Hepatocyte (in vitro differentiated cells): ENCODE measurements at regions not wholly inside any gene's neighbourhood (a gene's known extent, or its start where the extent isn't known, plus 50 kb on each side); places are given as distances from the start of the nearest gene placed in this dataset.

ENCODE experiments used
- DNase-seq: peaks from one replicate; pipeline ENCODE4 v3.0.0-alpha.2; 2016; ENCODE audit warnings: low spot score
- H2AFZ ChIP-seq: fragments of 200-600 bp; sonication (generic); 2 replicates; pipeline ENCODE4 v1.6.0; 2016; ENCODE audit warnings: antibody characterized with exemption, mild to moderate bottlenecking
- H3K27ac ChIP-seq: fragments of 200-600 bp; sonication (generic); 2 replicates; pipeline ENCODE4 v1.5.1; 2016; ENCODE audit warnings: mild to moderate bottlenecking
- H3K27me3 ChIP-seq: fragments of 200-600 bp; sonication (generic); 2 replicates; pipeline ENCODE4 v1.6.1; 2016
- H3K36me3 ChIP-seq: fragments of 200-600 bp; sonication (generic); replicated peaks from 2 replicates; pipeline ENCODE4 v1.5.1; 2016; ENCODE audit warnings: low read depth; ENCODE audit not compliant: insufficient read depth
- H3K4me1 ChIP-seq: fragments of 200-600 bp; sonication (generic); 2 replicates; pipeline ENCODE4 v1.5.1; 2016; ENCODE audit warnings: mild to moderate bottlenecking, moderate library complexity; ENCODE audit not compliant: insufficient read depth
- H3K4me2 ChIP-seq: fragments of 200-600 bp; sonication (generic); 2 replicates; pipeline ENCODE4 v1.6.0; 2016
- H3K4me3 ChIP-seq: fragments of 200-600 bp; sonication (generic); 2 replicates; pipeline ENCODE4 v1.5.1; 2016; ENCODE audit warnings: mild to moderate bottlenecking
- H3K79me2 ChIP-seq: fragments of 200-600 bp; sonication (generic); 2 replicates; pipeline ENCODE4 v1.6.0; 2017; ENCODE audit warnings: mild to moderate bottlenecking
- H3K9me2 ChIP-seq: fragments of 200-600 bp; sonication (generic); replicated peaks from 2 replicates; pipeline ENCODE4 v1.6.0; 2017; ENCODE audit warnings: mild to moderate bottlenecking; ENCODE audit not compliant: insufficient read depth
- H3K9me3 ChIP-seq: fragments of 200-600 bp; sonication (generic); 2 replicates; pipeline ENCODE4 v1.5.1; 2016; ENCODE audit warnings: low read depth, mild to moderate bottlenecking
- H4K20me1 ChIP-seq: fragments of 200-600 bp; sonication (generic); 2 replicates; pipeline ENCODE4 v1.6.0; 2016; ENCODE audit warnings: mild to moderate bottlenecking; ENCODE audit not compliant: insufficient read depth, poor library complexity, severe bottlenecking
- CTCF ChIP-seq: fragments of 200-600 bp; sonication (generic); IDR thresholded peaks from 2 replicates; pipeline ENCODE4 v1.5.1; 2016; ENCODE audit warnings: antibody characterized with exemption, mild to moderate bottlenecking; ENCODE audit not compliant: poor library complexity
- EZH2 ChIP-seq: fragments of 200-600 bp; sonication (generic); IDR thresholded peaks from 2 replicates; pipeline ENCODE4 v1.6.1; 2016; ENCODE audit warnings: antibody characterized with exemption, mild to moderate bottlenecking, borderline replicate concordance
- EZH2phosphoT487 ChIP-seq: fragments of 200-600 bp; sonication (generic); IDR thresholded peaks from one replicate; pipeline ENCODE4 v1.6.1; 2018; ENCODE audit warnings: antibody characterized with exemption, mild to moderate bottlenecking, low read depth, moderate library complexity; ENCODE audit not compliant: unreplicated experiment, severe bottlenecking
- WGBS: methylation state at CpG from one replicate; pipeline ENCODE4 v1.1.6; 2016; ENCODE audit warnings: low lambda C conversion rate; ENCODE audit errors: missing lambda C conversion rate; 5-methylcytosine and 5-hydroxymethylcytosine counted together

- H3K27ac ChIP-seq: no peak overlapping the region
- H3K36me3 ChIP-seq: no peaks in the 10 kb centered on the region
- H3K4me1 ChIP-seq: peaks cover 4% of the 10 kb centered on the region
- no peak overlapping the region for H3K4me3 ChIP-seq
- 71% methylated on average over 1 of the region's 1 CpG for whole genome bisulfite sequencing
- no peak for TF ChIP-seq CTCF
- no peak for TF ChIP-seq EZH2
- no peak for TF ChIP-seq EZH2phosphoT487
- H3K79me2 ChIP-seq: no peaks in the 10 kb centered on the region
- no peak overlapping the region for H2AFZ ChIP-seq
- H3K27me3 ChIP-seq: no peaks in the 10 kb centered on the region
- H3K9me2 ChIP-seq: no peaks in the 10 kb centered on the region
- H3K9me3 ChIP-seq: no peaks in the 10 kb centered on the region
- no peaks in the 10 kb centered on the region for H4K20me1 ChIP-seq
- DNase-seq: no peak
- no peak overlapping the region for H3K4me2 ChIP-seq
Measured at GRCh38 chr11:24084956-24085355, 411.9 kb upstream of the LUZP2 start.

GRCh38 chr11:24086921-24087320 lies 409.9 kb upstream of the LUZP2 start:
- Histone ChIP-seq H3K9me2 (no peaks in the 10 kb centered on the region), H3K36me3 (no peaks in the 10 kb centered on the region), H3K4me3 (no peak overlapping the region), H2AFZ (no peak overlapping the region), H3K4me1 (no peaks in the 10 kb centered on the region), H3K4me2 (no peak overlapping the region), H4K20me1 (no peaks in the 10 kb centered on the region), H3K79me2 (no peaks in the 10 kb centered on the region), H3K9me3 (no peaks in the 10 kb centered on the region), H3K27ac (no peak overlapping the region), H3K27me3 (no peaks in the 10 kb centered on the region)
- TF ChIP-seq EZH2phosphoT487: no peak
- 87% methylated on average over 2 of the region's 2 CpGs for WGBS
- DNase-seq: no peak

GRCh38 chr11:24091594-24091993 lies 405.3 kb upstream of the LUZP2 start:
- Histone ChIP-seq H3K9me2 (no peaks in the 10 kb centered on the region), H3K4me1 (no peaks in the 10 kb centered on the region), H3K79me2 (no peaks in the 10 kb centered on the region), H3K9me3 (no peaks in the 10 kb centered on the region), H3K27me3 (no peaks in the 10 kb centered on the region), H2AFZ (no peak overlapping the region), H3K4me2 (no peak overlapping the region), H4K20me1 (no peaks in the 10 kb centered on the region), H3K4me3 (no peak overlapping the region), H3K36me3 (no peaks in the 10 kb centered on the region), H3K27ac (no peak overlapping the region)
- no peak for TF ChIP-seq CTCF
- no peak for TF ChIP-seq EZH2phosphoT487
- TF ChIP-seq EZH2: no peak
- WGBS: 59% methylated on average over 2 of the region's 2 CpGs
- no peak for DNase-seq

GRCh38 chr11:24093375-24093774 lies 403.5 kb upstream of the LUZP2 start:
- WGBS: 60% methylated on average over 2 of the region's 2 CpGs
- no peak for DNase-seq
- H3K27me3 ChIP-seq: no peaks in the 10 kb centered on the region

More at GRCh38 chr11:24093375-24093774, 403.5 kb upstream of the LUZP2 start:
- H3K27ac ChIP-seq: no peak overlapping the region
- no peak overlapping the region for H2AFZ ChIP-seq
- no peak for TF ChIP-seq EZH2
- no peak for TF ChIP-seq EZH2phosphoT487
- no peak for TF ChIP-seq CTCF
- H3K9me3 ChIP-seq: no peaks in the 10 kb centered on the region
- no peak overlapping the region for H3K4me3 ChIP-seq
- H3K4me2 ChIP-seq: no peak overlapping the region
- no peaks in the 10 kb centered on the region for H3K4me1 ChIP-seq
- no peaks in the 10 kb centered on the region for H3K36me3 ChIP-seq
- no peaks in the 10 kb centered on the region for H4K20me1 ChIP-seq
- no peaks in the 10 kb centered on the region for H3K79me2 ChIP-seq
- no peaks in the 10 kb centered on the region for H3K9me2 ChIP-seq
